ENCODE measurements at regions not wholly inside any gene's neighbourhood (a gene's known extent, or its start where the extent isn't known, plus 50 kb on each side); places are given as distances from the start of the nearest gene placed in this dataset.
A peak's percentile ranks its signal among the peaks of the same experiment; 100 is the strongest.

GRCh38 chr5:93894601-93895354, 153.4 kb upstream of the POU5F2 start:
- no peak overlapping the region for H3K9ac ChIP-seq (ENCODE audit: low read length)
- DNase-seq (ENCODE audit: low read depth), result peak; percentile 31
- no peaks in the 10 kb centered on the region for H3K27me3 ChIP-seq (replicated peaks; ENCODE audit: control insufficient read depth, insufficient read depth, low read length)
- H3K4me3 ChIP-seq (ENCODE audit: low read length), result no peak overlapping the region
- H3K36me3 ChIP-seq (ENCODE audit: control insufficient read depth, insufficient read depth, low read length, severe bottlenecking), result no peaks in the 10 kb centered on the region
- H3K9me3 ChIP-seq (ENCODE audit: control insufficient read depth, low read length), result no peaks in the 10 kb centered on the region
- peaks cover 19% of the 10 kb centered on the region for H3K4me1 ChIP-seq (ENCODE audit: control insufficient read depth, insufficient read depth, low read length)

GRCh38 chr5:93893075-93893474, 151.7 kb upstream of the POU5F2 start:
- H3K9ac ChIP-seq (ENCODE audit: low read length), result no peak overlapping the region
- no peaks in the 10 kb centered on the region for H3K9me3 ChIP-seq (ENCODE audit: control insufficient read depth, low read length)
- H3K4me1 ChIP-seq (ENCODE audit: control insufficient read depth, insufficient read depth, low read length), result peaks cover 19% of the 10 kb centered on the region
- no peaks in the 10 kb centered on the region for H3K27me3 ChIP-seq (replicated peaks; ENCODE audit: control insufficient read depth, insufficient read depth, low read length)
- H3K4me3 ChIP-seq (ENCODE audit: low read length), result no peak overlapping the region
- H3K36me3 ChIP-seq (ENCODE audit: control insufficient read depth, insufficient read depth, low read length, severe bottlenecking), result no peaks in the 10 kb centered on the region
- DNase-seq (ENCODE audit: low read depth), result no peak

GRCh38 chr5:93892481-93892880, 151.1 kb upstream of the POU5F2 start:
- no peak overlapping the region for H3K9ac ChIP-seq (ENCODE audit: low read length)
- no peaks in the 10 kb centered on the region for H3K9me3 ChIP-seq (ENCODE audit: control insufficient read depth, low read length)
- DNase-seq (ENCODE audit: low read depth), result peak; percentile 56
- H3K4me1 ChIP-seq (ENCODE audit: control insufficient read depth, insufficient read depth, low read length), result peaks cover 19% of the 10 kb centered on the region
- no peak overlapping the region for H3K4me3 ChIP-seq (ENCODE audit: low read length)
- no peaks in the 10 kb centered on the region for H3K27me3 ChIP-seq (replicated peaks; ENCODE audit: control insufficient read depth, insufficient read depth, low read length)
- no peaks in the 10 kb centered on the region for H3K36me3 ChIP-seq (ENCODE audit: control insufficient read depth, insufficient read depth, low read length, severe bottlenecking)

GRCh38 chr5:93891491-93892480, 150.4 kb upstream of the POU5F2 start:
- Histone ChIP-seq H3K4me3 (ENCODE audit: low read length) (no peak overlapping the region), H3K27me3 (replicated peaks; ENCODE audit: control insufficient read depth, insufficient read depth, low read length) (no peaks in the 10 kb centered on the region), H3K36me3 (ENCODE audit: control insufficient read depth, insufficient read depth, low read length, severe bottlenecking) (no peaks in the 10 kb centered on the region), H3K9ac (ENCODE audit: low read length) (no peak overlapping the region), H3K4me1 (ENCODE audit: control insufficient read depth, insufficient read depth, low read length) (peaks cover 26% of the 10 kb centered on the region), H3K9me3 (ENCODE audit: control insufficient read depth, low read length) (no peaks in the 10 kb centered on the region)
- DNase-seq (ENCODE audit: low read depth), result peak; percentile 23

GRCh38 chr5:93890657-93891056, 149.3 kb upstream of the POU5F2 start:
- H3K36me3 ChIP-seq (ENCODE audit: control insufficient read depth, insufficient read depth, low read length, severe bottlenecking), result no peaks in the 10 kb centered on the region
- peak; percentile 42 for DNase-seq (ENCODE audit: low read depth)
- H3K4me3 ChIP-seq (ENCODE audit: low read length), result no peak overlapping the region
- peaks cover 28% of the 10 kb centered on the region for H3K4me1 ChIP-seq (ENCODE audit: control insufficient read depth, insufficient read depth, low read length)
- H3K27me3 ChIP-seq (replicated peaks; ENCODE audit: control insufficient read depth, insufficient read depth, low read length), result no peaks in the 10 kb centered on the region
- no peak overlapping the region for H3K9ac ChIP-seq (ENCODE audit: low read length)
- no peaks in the 10 kb centered on the region for H3K9me3 ChIP-seq (ENCODE audit: control insufficient read depth, low read length)

DNA sequence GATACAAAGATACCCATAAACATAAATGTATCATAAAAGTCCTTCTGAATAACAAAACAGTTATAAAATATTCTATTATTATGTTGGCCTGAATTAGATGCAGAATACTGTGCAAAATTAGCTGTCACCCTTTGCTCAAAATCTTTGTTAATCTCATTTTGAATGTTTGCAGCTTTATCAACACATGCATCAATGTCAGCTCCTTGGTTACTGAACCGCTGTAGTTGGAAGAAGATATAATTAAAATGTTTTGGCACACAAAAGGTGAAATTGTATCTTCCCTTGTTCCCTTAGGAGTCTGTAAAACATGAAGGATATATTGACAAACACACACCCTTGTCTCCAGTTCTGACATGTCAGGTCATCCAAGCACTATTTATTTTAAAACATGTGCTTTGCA, 146.3 kb upstream of the POU5F2 start:
- no peak for DNase-seq (ENCODE audit: low read depth)
- Histone ChIP-seq H3K9me3 (ENCODE audit: control insufficient read depth, low read length) (no peaks in the 10 kb centered on the region), H3K36me3 (ENCODE audit: control insufficient read depth, insufficient read depth, low read length, severe bottlenecking) (no peaks in the 10 kb centered on the region), H3K4me3 (ENCODE audit: low read length) (no peak overlapping the region), H3K4me1 (ENCODE audit: control insufficient read depth, insufficient read depth, low read length) (peaks cover 23% of the 10 kb centered on the region), H3K27me3 (replicated peaks; ENCODE audit: control insufficient read depth, insufficient read depth, low read length) (no peaks in the 10 kb centered on the region), H3K9ac (ENCODE audit: low read length) (no peak overlapping the region)

- DNase-seq (ENCODE audit: low read depth), result peak; percentile 40
- Histone ChIP-seq H3K9me3 (ENCODE audit: control insufficient read depth, low read length) (no peaks in the 10 kb centered on the region), H3K4me3 (ENCODE audit: low read length) (peak overlapping the region; percentile 62), H3K27me3 (replicated peaks; ENCODE audit: control insufficient read depth, insufficient read depth, low read length) (no peaks in the 10 kb centered on the region), H3K4me1 (ENCODE audit: control insufficient read depth, insufficient read depth, low read length) (peaks cover 17% of the 10 kb centered on the region), H3K36me3 (ENCODE audit: control insufficient read depth, insufficient read depth, low read length, severe bottlenecking) (no peaks in the 10 kb centered on the region), H3K9ac (ENCODE audit: low read length) (no peak overlapping the region)
Observed at GRCh38 chr5:93886917-93887361, 145.5 kb upstream of the POU5F2 start.

DNA sequence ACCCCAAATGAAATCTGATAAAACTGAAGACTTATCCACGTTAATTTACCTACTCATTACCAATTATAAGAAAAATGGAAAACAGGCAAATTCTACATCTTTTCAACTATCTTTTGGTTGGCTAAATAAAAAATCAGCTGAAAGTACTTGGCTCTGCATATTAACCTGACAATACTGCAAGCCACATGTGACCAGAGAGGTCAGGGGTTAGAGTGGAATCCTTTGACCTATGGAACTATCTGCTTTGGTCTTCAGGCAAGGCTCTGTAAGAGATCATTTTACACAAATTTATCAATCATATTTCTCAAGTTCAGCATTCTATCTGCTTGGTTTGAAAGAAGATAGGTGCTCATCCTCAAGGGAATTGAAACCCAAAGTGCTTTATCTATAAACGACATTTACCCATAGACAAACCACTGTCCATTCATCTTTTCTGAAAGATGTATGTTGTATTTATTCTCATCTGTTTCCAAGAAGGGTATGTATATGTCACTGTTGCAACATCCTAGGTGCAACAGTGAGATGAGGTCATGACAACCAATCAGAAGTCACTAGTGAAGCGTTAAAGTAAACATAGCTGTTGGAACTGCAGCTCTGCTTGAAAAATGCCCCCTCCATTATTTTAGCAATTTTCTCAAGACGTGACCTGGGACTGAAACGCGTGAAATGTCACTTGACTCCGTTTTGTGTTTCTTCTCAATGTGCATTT, 144.9 kb upstream of the POU5F2 start:
- Histone ChIP-seq H3K9me3 (ENCODE audit: control insufficient read depth, low read length) (no peaks in the 10 kb centered on the region), H3K9ac (ENCODE audit: low read length) (no peak overlapping the region), H3K27me3 (replicated peaks; ENCODE audit: control insufficient read depth, insufficient read depth, low read length) (no peaks in the 10 kb centered on the region), H3K4me3 (ENCODE audit: low read length) (peak overlapping the region; percentile 62), H3K4me1 (ENCODE audit: control insufficient read depth, insufficient read depth, low read length) (peaks cover 15% of the 10 kb centered on the region), H3K36me3 (ENCODE audit: control insufficient read depth, insufficient read depth, low read length, severe bottlenecking) (no peaks in the 10 kb centered on the region)
- DNase-seq (ENCODE audit: low read depth), result no peak

GRCh38 chr5:93884254-93884653, 142.9 kb upstream of the POU5F2 start:
- no peak for DNase-seq (ENCODE audit: low read depth)
- peaks cover 9% of the 10 kb centered on the region for H3K4me1 ChIP-seq (ENCODE audit: control insufficient read depth, insufficient read depth, low read length)
- no peaks in the 10 kb centered on the region for H3K9me3 ChIP-seq (ENCODE audit: control insufficient read depth, low read length)
- peaks cover 6% of the 10 kb centered on the region for H3K36me3 ChIP-seq (ENCODE audit: control insufficient read depth, insufficient read depth, low read length, severe bottlenecking)
- H3K27me3 ChIP-seq (replicated peaks; ENCODE audit: control insufficient read depth, insufficient read depth, low read length), result no peaks in the 10 kb centered on the region
- H3K4me3 ChIP-seq (ENCODE audit: low read length), result no peak overlapping the region
- H3K9ac ChIP-seq (ENCODE audit: low read length), result no peak overlapping the region

- Histone ChIP-seq H3K4me3 (ENCODE audit: low read length) (no peak overlapping the region), H3K9me3 (ENCODE audit: control insufficient read depth, low read length) (no peaks in the 10 kb centered on the region), H3K4me1 (ENCODE audit: control insufficient read depth, insufficient read depth, low read length) (peaks cover 9% of the 10 kb centered on the region), H3K27me3 (replicated peaks; ENCODE audit: control insufficient read depth, insufficient read depth, low read length) (no peaks in the 10 kb centered on the region), H3K9ac (ENCODE audit: low read length) (no peak overlapping the region), H3K36me3 (ENCODE audit: control insufficient read depth, insufficient read depth, low read length, severe bottlenecking) (peaks cover 6% of the 10 kb centered on the region)
- DNase-seq (ENCODE audit: low read depth), result no peak
Observed at GRCh38 chr5:93883459-93883858, 142.1 kb upstream of the POU5F2 start.

DNA sequence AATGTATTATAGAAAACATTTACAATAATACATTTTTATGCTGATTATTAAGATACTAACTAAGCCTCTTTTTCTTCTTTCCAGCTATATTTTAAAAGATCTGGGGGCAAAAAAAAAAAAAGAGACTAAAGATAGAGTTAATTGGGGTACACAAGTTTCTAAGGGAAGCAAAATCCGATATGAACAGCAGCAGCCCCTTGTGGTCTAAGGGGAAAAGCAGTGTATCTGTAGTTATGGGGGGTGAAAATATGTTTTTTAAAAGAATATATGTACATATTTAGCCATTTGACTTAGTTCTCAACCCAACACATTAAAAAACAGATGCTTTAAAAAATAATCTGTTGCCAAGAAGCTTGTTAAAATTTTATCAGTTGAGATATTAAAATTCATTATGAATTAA, 134.3 kb upstream of the POU5F2 start:
- H3K9ac ChIP-seq (ENCODE audit: low read length), result no peak overlapping the region

More for the DNA sequence above, 134.3 kb upstream of the POU5F2 start:
- H3K4me3 ChIP-seq (ENCODE audit: low read length), result no peak overlapping the region
- H3K27me3 ChIP-seq (replicated peaks; ENCODE audit: control insufficient read depth, insufficient read depth, low read length), result no peaks in the 10 kb centered on the region
- H3K9me3 ChIP-seq (ENCODE audit: control insufficient read depth, low read length), result no peaks in the 10 kb centered on the region
- peaks cover 1% of the 10 kb centered on the region for H3K36me3 ChIP-seq (ENCODE audit: control insufficient read depth, insufficient read depth, low read length, severe bottlenecking)
- no peak for DNase-seq (ENCODE audit: low read depth)
- peaks cover 10% of the 10 kb centered on the region for H3K4me1 ChIP-seq (ENCODE audit: control insufficient read depth, insufficient read depth, low read length)
